Peyer's patch (tissue), 4 donors: ENCODE measurements at regions not wholly inside any gene's neighbourhood (a gene's known extent, or its start where the extent isn't known, plus 50 kb on each side); places are given as distances from the start of the nearest gene placed in this dataset.

Source experiments
- CTCF ChIP-seq, 6 experiments: fragments of 450-650 bp in 4 of 6; fragments of 200-600 bp in 2 of 6; sonication (generic) in 1 of 6; IDR thresholded peaks; one replicate each; pipeline ENCODE4 v1.5.1; 2017 to 2019; ENCODE audit warnings: antibody characterized with exemption in 6 of 6, mild to moderate bottlenecking in 3 of 6, moderate library complexity in 1 of 6
- POLR2A ChIP-seq, 2 donors: fragments of 450-650 bp; IDR thresholded peaks; one replicate each; pipeline ENCODE4 v1.5.1; 2017; ENCODE audit warnings: antibody characterized with exemption in 2 of 2, mild to moderate bottlenecking in 2 of 2, moderate library complexity in 2 of 2

- TF ChIP-seq CTCF (IDR thresholded peaks at IDR 0.05) (no peak), POLR2A (IDR thresholded peaks at IDR 0.05) (no peak)
These were observed 107.6 kb upstream of the ARHGEF3 start for GRCh38 chr3:56909349-56909748.
